GM06990 (cell line): ENCODE measurements at regions not wholly inside any gene's neighbourhood (a gene's known extent, or its start where the extent isn't known, plus 50 kb on each side); places are given as distances from the start of the nearest gene placed in this dataset.
"Not testable (repeated sequence)": the region's sequence is repeated elsewhere in the genome, so short reads cannot be mapped to it uniquely, and the experiment has no call there.

ENCODE experiments used
- DNase-seq: peaks from one replicate; pipeline ENCODE4 v3.0.0-alpha.2; 2011; ENCODE audit not compliant: insufficient read length; ENCODE audit errors: extremely low read depth
- H3K27me3 ChIP-seq: replicated peaks from 2 replicates; pipeline ENCODE4 v1.6.0; 2011; ENCODE audit warnings: low read length; ENCODE audit not compliant: control insufficient read depth, insufficient read depth
- H3K36me3 ChIP-seq: 2 replicates; pipeline ENCODE4 v1.5.1; 2011; ENCODE audit warnings: low read length; ENCODE audit not compliant: control insufficient read depth, insufficient read depth
- H3K4me3 ChIP-seq: replicated peaks from 2 replicates; pipeline ENCODE4 v1.5.1; 2011; ENCODE audit warnings: low read depth, mild to moderate bottlenecking, control low read depth, low read length
- CTCF ChIP-seq: IDR thresholded peaks from 2 replicates; pipeline ENCODE4 v1.5.1; 2011; ENCODE audit warnings: low read length, control low read depth, mild to moderate bottlenecking, inconsistent platforms; ENCODE audit not compliant: insufficient read depth, poor library complexity, severe bottlenecking

- H3K4me3 ChIP-seq: no peak overlapping the region
- DNase-seq: no peak
- H3K27me3 ChIP-seq: no peaks in the 10 kb centered on the region
- TF ChIP-seq CTCF: no peak
- no peaks in the 10 kb centered on the region for H3K36me3 ChIP-seq
These were observed 379.4 kb upstream of the MAN1A1 start for GRCh38 chr6:119728935-119729334.

DNA sequence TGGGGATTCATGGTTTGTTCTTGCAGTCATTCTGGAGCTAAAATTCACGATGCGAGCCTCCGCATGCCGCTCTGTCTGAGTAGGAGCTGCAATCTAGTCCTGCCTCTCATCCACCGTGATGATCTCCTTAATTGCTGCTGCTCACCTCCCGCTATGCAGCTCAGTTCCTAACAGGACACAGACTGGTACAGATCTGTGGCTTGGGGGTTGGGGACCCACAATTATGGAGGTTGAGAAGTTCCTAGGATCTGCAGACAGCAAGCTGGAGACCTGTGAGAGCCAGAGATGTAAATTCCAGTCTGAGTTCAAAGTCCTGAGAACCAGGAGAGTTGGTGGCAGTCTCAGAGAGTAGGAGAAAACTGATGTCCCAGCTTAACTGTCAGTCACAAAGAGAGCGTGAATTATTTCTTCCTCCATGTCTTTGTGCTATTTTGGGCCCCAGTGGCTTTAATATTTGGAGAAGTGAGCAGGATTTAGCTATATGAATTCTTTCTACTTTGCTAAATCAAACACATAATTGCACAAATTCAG is 378.7 kb upstream of the MAN1A1 start:
- no peaks in the 10 kb centered on the region for H3K36me3 ChIP-seq
- no peak for DNase-seq
- no peaks in the 10 kb centered on the region for H3K27me3 ChIP-seq
- TF ChIP-seq CTCF: no peak
- H3K4me3 ChIP-seq: no peak overlapping the region

DNA sequence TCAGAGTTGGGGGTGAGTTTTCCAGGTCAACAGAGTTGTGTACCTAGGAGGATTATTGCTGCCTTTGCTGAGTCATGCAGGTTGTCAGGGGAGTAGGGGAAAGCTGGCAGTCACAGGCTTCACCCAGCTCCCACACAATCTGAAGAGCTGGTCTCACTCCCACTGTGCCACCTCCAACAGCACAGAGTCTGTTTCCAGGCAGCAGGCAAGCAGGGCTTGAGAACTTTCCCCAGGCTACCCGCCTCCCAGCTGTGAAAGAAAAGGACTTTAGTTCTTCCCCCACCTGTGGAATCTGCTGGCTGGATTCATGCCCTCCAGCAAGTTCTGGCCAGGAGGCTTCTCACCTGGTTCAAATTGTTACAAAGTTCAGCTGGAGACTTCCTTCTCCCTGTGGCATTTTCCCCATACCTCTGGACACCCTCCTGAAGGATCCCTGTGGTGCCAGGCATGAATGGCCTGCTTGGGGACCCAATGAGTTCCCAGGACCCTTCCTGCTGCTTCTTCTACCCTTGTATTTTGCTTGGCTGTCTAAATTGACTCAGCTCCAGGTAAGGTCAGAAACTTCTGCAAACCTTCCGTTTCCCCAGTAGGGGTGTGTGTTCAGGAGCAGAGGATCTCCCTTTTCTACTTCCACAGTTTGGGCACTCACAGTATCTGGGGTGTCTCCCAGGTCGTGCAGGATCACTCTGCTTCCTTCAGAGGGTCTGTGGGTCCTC is 378.1 kb upstream of the MAN1A1 start:
- H3K27me3 ChIP-seq: no peaks in the 10 kb centered on the region
- DNase-seq: no peak
- no peak overlapping the region for H3K4me3 ChIP-seq
- no peak for TF ChIP-seq CTCF
- H3K36me3 ChIP-seq: no peaks in the 10 kb centered on the region

DNA sequence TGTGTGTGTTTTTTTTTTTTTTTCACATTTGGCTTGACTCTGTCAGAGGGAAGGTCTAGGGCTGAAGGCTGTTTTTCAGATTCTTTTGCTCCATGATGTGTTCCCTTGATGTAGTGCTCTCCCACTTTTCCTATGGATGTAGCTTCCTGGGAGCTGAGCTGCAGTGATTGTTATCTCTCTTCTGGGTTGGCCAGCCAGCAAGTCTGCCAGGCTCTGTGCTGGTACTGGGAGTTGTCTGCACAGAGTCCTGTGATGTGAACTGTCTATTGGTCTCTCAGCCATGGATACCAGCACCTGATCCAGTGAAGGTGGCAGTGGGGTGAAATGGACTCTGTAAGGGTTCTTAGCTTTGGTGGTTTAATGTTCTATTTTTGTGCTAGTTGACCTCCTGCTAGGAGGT is 377.4 kb upstream of the MAN1A1 start:
- H3K36me3 ChIP-seq, H3K27me3 ChIP-seq, H3K4me3 ChIP-seq, DNase-seq: not testable (repeated sequence)

- Histone ChIP-seq H3K36me3 (no peaks in the 10 kb centered on the region), H3K27me3 (no peaks in the 10 kb centered on the region), H3K4me3 (no peak overlapping the region)
- DNase-seq: no peak
- TF ChIP-seq CTCF: no peak
These were observed 376.5 kb upstream of the MAN1A1 start for GRCh38 chr6:119726086-119726485.

GRCh38 chr6:119720160-119720559 is 370.6 kb upstream of the MAN1A1 start:
- Histone ChIP-seq H3K4me3 (no peak overlapping the region), H3K27me3 (no peaks in the 10 kb centered on the region), H3K36me3 (no peaks in the 10 kb centered on the region)
- peak; percentile 18 for TF ChIP-seq CTCF
- no peak for DNase-seq
